AG04449 (cell line): ENCODE measurements at regions not wholly inside any gene's neighbourhood (a gene's known extent, or its start where the extent isn't known, plus 50 kb on each side); places are given as distances from the start of the nearest gene placed in this dataset.

Experiments used
- CTCF ChIA-PET: fragments of 350-600 bp; formaldehyde crosslinking; extraction: SDS; loops from one replicate; lab custom pipeline; 2021; ENCODE audit warnings: antibody characterized with exemption; lab: Yijun Ruan, JAX
- POLR2A ChIA-PET: fragments of 400-600, 350-600 bp; formaldehyde crosslinking; extraction: SDS; loops from one replicate; lab custom pipeline; 2020; ENCODE audit warnings: antibody characterized with exemption, inconsistent platforms; lab: Yijun Ruan, JAX
- DNase-seq: peaks from one replicate; pipeline ENCODE4 v3.0.0-alpha.2; 2010; ENCODE audit warnings: low read depth, low spot score
- H3K4me3 ChIP-seq: 2 replicates; pipeline ENCODE4 v1.5.1; 2011; ENCODE audit warnings: low read depth, mild to moderate bottlenecking, control low read depth, low read length
- CTCF ChIP-seq: IDR thresholded peaks from one replicate; pipeline ENCODE4 v1.5.1; 2011; ENCODE audit warnings: mild to moderate bottlenecking, moderate library complexity, low read length, control low read depth, inconsistent platforms; ENCODE audit not compliant: insufficient read depth; ENCODE audit errors: missing control alignments

GRCh38 chr10:9685596-9685995 is 1332.1 kb upstream of the CELF2 start:
- H3K4me3 ChIP-seq = no peak overlapping the region
- POLR2A ChIA-PET = no interaction called here
- no peak for TF ChIP-seq CTCF
- CTCF ChIA-PET = no interaction called here
- no peak for DNase-seq

GRCh38 chr10:9688711-9689110 is 1329.0 kb upstream of the CELF2 start:
- DNase-seq = no peak
- TF ChIP-seq CTCF = no peak
- ChIA-PET CTCF (no interaction called here), POLR2A (no interaction called here)
- H3K4me3 ChIP-seq = no peak overlapping the region

- no peak for DNase-seq
- ChIA-PET CTCF (no interaction called here), POLR2A (interaction anchor here (0.6 kb wide), 1 partner anchor 23 kb away, joined by 4 read pairs; no protein-coding TSS in a partner anchor)
- no peak for TF ChIP-seq CTCF
- H3K4me3 ChIP-seq = no peak overlapping the region
Observed at GRCh38 chr10:9707216-9707615, 1310.5 kb upstream of the CELF2 start.

- no peak for DNase-seq
- ChIA-PET POLR2A (no interaction called here), CTCF (no interaction called here)
- no peak for TF ChIP-seq CTCF
- H3K4me3 ChIP-seq = no peak overlapping the region
Observed at GRCh38 chr10:9709849-9710248, 1307.8 kb upstream of the CELF2 start.

- ChIA-PET POLR2A (no interaction called here), CTCF (no interaction called here)
- DNase-seq = no peak
- H3K4me3 ChIP-seq = no peak overlapping the region
- no peak for TF ChIP-seq CTCF
Observed at GRCh38 chr10:9712393-9712792, 1305.3 kb upstream of the CELF2 start.

GRCh38 chr10:9719246-9719645 is 1298.4 kb upstream of the CELF2 start:
- DNase-seq = no peak
- POLR2A ChIA-PET = no interaction called here
- CTCF ChIA-PET = interaction anchor here (0.5 kb wide), 1 partner anchor 1697 kb away, joined by 3 read pairs; no protein-coding TSS in a partner anchor
- H3K4me3 ChIP-seq = no peak overlapping the region
- TF ChIP-seq CTCF = no peak
